ENCODE measurements at regions not wholly inside any gene's neighbourhood (a gene's known extent, or its start where the extent isn't known, plus 50 kb on each side); places are given as distances from the start of the nearest gene placed in this dataset.

GRCh38 chr6:91877994-91878393, 1291.1 kb upstream of the MAP3K7 start:
- ChIA-PET POLR2A (no interaction called here), CTCF (no interaction called here)
- no peak overlapping the region for H3K27ac Mint-ChIP-seq (ENCODE audit: unreplicated experiment)
- DNase-seq = no peak
- H3K36me3 Mint-ChIP-seq (ENCODE audit: insufficient read depth, unreplicated experiment) = no peaks in the 10 kb centered on the region
- H3K4me3 Mint-ChIP-seq (ENCODE audit: unreplicated experiment) = no peak overlapping the region
- no TSS peak for BruUV-seq (replicated peaks)
- intact Hi-C loops (cut with micrococcal nuclease; ENCODE audit: unreplicated experiment) = no loop called here
- no peak overlapping the region for H3K4me3 ChIP-seq (ENCODE audit: low read depth, low read length)
- H3K9me3 Mint-ChIP-seq (ENCODE audit: unreplicated experiment) = no peaks in the 10 kb centered on the region
- no peaks in the 10 kb centered on the region for H3K9me3 ChIP-seq
- H3K4me1 Mint-ChIP-seq (ENCODE audit: low read depth, unreplicated experiment) = no peaks in the 10 kb centered on the region
- H3K27me3 ChIP-seq (replicated peaks; ENCODE audit: control insufficient read depth, insufficient read depth, low read length) = no peaks in the 10 kb centered on the region
- no peak for TF ChIP-seq CTCF (IDR thresholded peaks at IDR 0.05; ENCODE audit: insufficient read depth in 1 of 2, low read depth in 1 of 2, low read length in 1 of 2, severe bottlenecking in 1 of 2, unreplicated experiment in 1 of 2)
- peaks cover 2% of the 10 kb centered on the region for H3K27me3 Mint-ChIP-seq (ENCODE audit: insufficient read depth, unreplicated experiment)
- no peaks in the 10 kb centered on the region for H3K4me1 ChIP-seq
- no peaks in the 10 kb centered on the region for H3K36me3 ChIP-seq (ENCODE audit: control insufficient read depth, insufficient read depth, low read length)

GRCh38 chr6:91874971-91875370, 1288.1 kb upstream of the MAP3K7 start:
- Histone ChIP-seq H3K4me3 (ENCODE audit: low read depth, low read length) (no peak overlapping the region), H3K4me1 (no peaks in the 10 kb centered on the region), H3K9me3 (no peaks in the 10 kb centered on the region), H3K36me3 (ENCODE audit: control insufficient read depth, insufficient read depth, low read length) (no peaks in the 10 kb centered on the region), H3K27me3 (replicated peaks; ENCODE audit: control insufficient read depth, insufficient read depth, low read length) (no peaks in the 10 kb centered on the region)
- no peaks in the 10 kb centered on the region for H3K9me3 Mint-ChIP-seq (ENCODE audit: unreplicated experiment)
- H3K27me3 Mint-ChIP-seq (ENCODE audit: insufficient read depth, unreplicated experiment) = peaks cover 2% of the 10 kb centered on the region
- DNase-seq = no peak
- no peak overlapping the region for H3K27ac Mint-ChIP-seq (ENCODE audit: unreplicated experiment)
- no peaks in the 10 kb centered on the region for H3K4me1 Mint-ChIP-seq (ENCODE audit: low read depth, unreplicated experiment)
- BruUV-seq (replicated peaks) = no TSS peak
- no peak overlapping the region for H3K4me3 Mint-ChIP-seq (ENCODE audit: unreplicated experiment)
- no peak for TF ChIP-seq CTCF (IDR thresholded peaks at IDR 0.05; ENCODE audit: insufficient read depth in 1 of 2, low read depth in 1 of 2, low read length in 1 of 2, severe bottlenecking in 1 of 2, unreplicated experiment in 1 of 2)
- intact Hi-C loops (cut with micrococcal nuclease; ENCODE audit: unreplicated experiment) = no loop called here
- POLR2A ChIA-PET = no interaction called here
- CTCF ChIA-PET = no interaction called here
- no peaks in the 10 kb centered on the region for H3K36me3 Mint-ChIP-seq (ENCODE audit: insufficient read depth, unreplicated experiment)

- Mint-ChIP-seq H3K27ac (ENCODE audit: unreplicated experiment) (no peak overlapping the region), H3K27me3 (ENCODE audit: insufficient read depth, unreplicated experiment) (peaks cover 2% of the 10 kb centered on the region), H3K9me3 (ENCODE audit: unreplicated experiment) (no peaks in the 10 kb centered on the region), H3K4me3 (ENCODE audit: unreplicated experiment) (no peak overlapping the region), H3K36me3 (ENCODE audit: insufficient read depth, unreplicated experiment) (no peaks in the 10 kb centered on the region), H3K4me1 (ENCODE audit: low read depth, unreplicated experiment) (no peaks in the 10 kb centered on the region)
- no peaks in the 10 kb centered on the region for H3K9me3 ChIP-seq
- no peak for DNase-seq
- no peaks in the 10 kb centered on the region for H3K4me1 ChIP-seq
- POLR2A ChIA-PET = no interaction called here
- intact Hi-C loops (cut with micrococcal nuclease; ENCODE audit: unreplicated experiment) = no loop called here
- BruUV-seq (replicated peaks) = no TSS peak
- no peak overlapping the region for H3K4me3 ChIP-seq (ENCODE audit: low read depth, low read length)
- TF ChIP-seq CTCF (IDR thresholded peaks at IDR 0.05; ENCODE audit: insufficient read depth in 1 of 2, low read depth in 1 of 2, low read length in 1 of 2, severe bottlenecking in 1 of 2, unreplicated experiment in 1 of 2) = no peak
- H3K27me3 ChIP-seq (replicated peaks; ENCODE audit: control insufficient read depth, insufficient read depth, low read length) = no peaks in the 10 kb centered on the region
- no peaks in the 10 kb centered on the region for H3K36me3 ChIP-seq (ENCODE audit: control insufficient read depth, insufficient read depth, low read length)
- CTCF ChIA-PET = no interaction called here
Measured at GRCh38 chr6:91868539-91869202, 1281.8 kb upstream of the MAP3K7 start.

All from Caco-2 (cell line).